GM18858 (cell line): ENCODE measurements at regions not wholly inside any gene's neighbourhood (a gene's known extent, or its start where the extent isn't known, plus 50 kb on each side); places are given as distances from the start of the nearest gene placed in this dataset.
"Not testable (repeated sequence)": the region's sequence is repeated elsewhere in the genome, so short reads cannot be mapped to it uniquely, and the experiment has no call there.

Experiments
- ATAC-seq: cut with Tn5 transposase; IDR thresholded peaks from one replicate; pipeline ENCODE4 v1.9.1; 2021; ENCODE audit not compliant: unreplicated experiment

GRCh38 chr4:24212642-24213041 is 322.8 kb upstream of the PPARGC1A start:
- no peak for ATAC-seq

GRCh38 chr4:24211856-24212255 is 322.0 kb upstream of the PPARGC1A start:
- ATAC-seq: no peak

- ATAC-seq: no peak
Observed at GRCh38 chr4:24210332-24210902, 320.6 kb upstream of the PPARGC1A start.

- ATAC-seq: no peak
Observed at GRCh38 chr4:24209906-24210305, 320.1 kb upstream of the PPARGC1A start.

GRCh38 chr4:24209131-24209530 is 319.3 kb upstream of the PPARGC1A start:
- no peak for ATAC-seq

GRCh38 chr4:24208691-24209090 is 318.8 kb upstream of the PPARGC1A start:
- ATAC-seq: no peak

GRCh38 chr4:24204708-24205107 is 314.9 kb upstream of the PPARGC1A start:
- not testable (repeated sequence) for ATAC-seq

- ATAC-seq: no peak
Observed at GRCh38 chr4:24203926-24204325, 314.1 kb upstream of the PPARGC1A start.

GRCh38 chr4:24202579-24202978 is 312.7 kb upstream of the PPARGC1A start:
- ATAC-seq: no peak

- no peak for ATAC-seq
Observed at GRCh38 chr4:24197955-24198354, 308.1 kb upstream of the PPARGC1A start.

GRCh38 chr4:24196785-24197184 is 306.9 kb upstream of the PPARGC1A start:
- ATAC-seq: no peak

- ATAC-seq: no peak
Observed at GRCh38 chr4:24195991-24196736, 306.3 kb upstream of the PPARGC1A start.

GRCh38 chr4:24192018-24192641 is 302.3 kb upstream of the PPARGC1A start:
- no peak for ATAC-seq

- no peak for ATAC-seq
Observed at GRCh38 chr4:24190761-24191695, 301.2 kb upstream of the PPARGC1A start.

GRCh38 chr4:24188459-24188858 is 298.6 kb upstream of the PPARGC1A start:
- no peak for ATAC-seq

GRCh38 chr4:24186466-24186865 is 296.6 kb upstream of the PPARGC1A start:
- no peak for ATAC-seq

GRCh38 chr4:24181005-24181404 is 291.2 kb upstream of the PPARGC1A start:
- no peak for ATAC-seq

- ATAC-seq: no peak
Observed at GRCh38 chr4:24180586-24180985, 290.7 kb upstream of the PPARGC1A start.

GRCh38 chr4:24179201-24179840 is 289.5 kb upstream of the PPARGC1A start:
- no peak for ATAC-seq

GRCh38 chr4:24177443-24177842 is 287.6 kb upstream of the PPARGC1A start:
- not testable (repeated sequence) for ATAC-seq

GRCh38 chr4:24175707-24176106 is 285.9 kb upstream of the PPARGC1A start:
- ATAC-seq: no peak
